CD14-positive monocyte (primary cell): ENCODE measurements at regions not wholly inside any gene's neighbourhood (a gene's known extent, or its start where the extent isn't known, plus 50 kb on each side); places are given as distances from the start of the nearest gene placed in this dataset.

ENCODE experiments used
- DNase-seq, 3 donors: peaks; one replicate each; pipeline ENCODE4 v3.0.0-alpha.2; 2011 to 2022
- H2AFZ ChIP-seq: 2 replicates; pipeline ENCODE4 v1.6.0; 2012; ENCODE audit warnings: mild to moderate bottlenecking, low read depth, low read length, inconsistent platforms; ENCODE audit not compliant: insufficient read depth, poor library complexity, severe bottlenecking
- H3K27ac ChIP-seq, 2 donors: 1 replicate in 1 of 2; 2 replicates in 1 of 2; pipeline ENCODE4 v1.5.1; 2012 to 2013; ENCODE audit warnings: low read length in 2 of 2, control low read depth in 1 of 2, inconsistent platforms in 1 of 2, low read depth in 1 of 2, mild to moderate bottlenecking in 1 of 2
- H3K27me3 ChIP-seq, 2 donors: one replicate each; pipeline versions ENCODE4 v1.6.0 to v1.6.1; 2011 to 2013; ENCODE audit warnings: low read length in 2 of 2; ENCODE audit not compliant: control insufficient read depth in 2 of 2, insufficient read depth in 2 of 2
- H3K36me3 ChIP-seq, 2 donors: replicated peaks in 1 of 2; 1 replicate in 1 of 2; 2 replicates in 1 of 2; pipeline versions ENCODE4 v1.5.1 to v1.6.1; 2012 to 2013; ENCODE audit warnings: low read length in 2 of 2, control low read depth in 1 of 2, inconsistent platforms in 1 of 2, mild to moderate bottlenecking in 1 of 2; ENCODE audit not compliant: insufficient read depth in 2 of 2, control insufficient read depth in 1 of 2
- H3K4me1 ChIP-seq, 2 donors: 1 replicate in 1 of 2; 2 replicates in 1 of 2; pipeline versions ENCODE4 v1.5.1 to v1.6.1; 2012 to 2013; ENCODE audit warnings: low read length in 2 of 2, control low read depth in 1 of 2, inconsistent platforms in 1 of 2, mild to moderate bottlenecking in 1 of 2, moderate library complexity in 1 of 2; ENCODE audit not compliant: insufficient read depth in 2 of 2, control insufficient read depth in 1 of 2
- H3K4me2 ChIP-seq: replicated peaks from 2 replicates; pipeline ENCODE3; 2012; ENCODE audit warnings: low read length, moderate library complexity, mild to moderate bottlenecking; ENCODE audit not compliant: poor library complexity, severe bottlenecking; ENCODE audit errors: extremely low read depth
- H3K4me3 ChIP-seq, 3 experiments: fragments of 200-600 bp in 1 of 3; sonication (generic) in 1 of 3; replicated peaks in 1 of 3; 1 replicate in 2 of 3; 2 replicates in 1 of 3; pipeline ENCODE4 v1.5.1; 2011 to 2013; ENCODE audit warnings: low read length in 3 of 3, mild to moderate bottlenecking in 3 of 3, control low read depth in 2 of 3, low read depth in 2 of 3, inconsistent platforms in 1 of 3, moderate library complexity in 1 of 3
- H3K79me2 ChIP-seq: 2 replicates; pipeline ENCODE4 v1.6.0; 2012; ENCODE audit warnings: mild to moderate bottlenecking, control low read depth, inconsistent platforms, low read length, moderate library complexity; ENCODE audit not compliant: insufficient read depth
- H3K9ac ChIP-seq: 2 replicates; pipeline ENCODE4 v1.6.0; 2017; ENCODE audit warnings: low read length, mild to moderate bottlenecking; ENCODE audit not compliant: insufficient read depth, poor library complexity, severe bottlenecking
- H3K9me3 ChIP-seq, 2 donors: replicated peaks in 1 of 2; 1 replicate in 1 of 2; 2 replicates in 1 of 2; pipeline versions ENCODE4 v1.5.1 to v1.6.1; 2012 to 2013; ENCODE audit warnings: low read length in 2 of 2, control low read depth in 1 of 2; ENCODE audit not compliant: control insufficient read depth in 1 of 2, insufficient read depth in 1 of 2
- H4K20me1 ChIP-seq: 2 replicates; pipeline ENCODE4 v1.6.0; 2012; ENCODE audit warnings: mild to moderate bottlenecking, low read length, control low read depth, moderate library complexity; ENCODE audit not compliant: insufficient read depth
- H3K27ac Mint-ChIP-seq, 7 donors: one replicate each; pipeline ENCODE4 v1.8.0; 2020; ENCODE audit warnings: mild to moderate bottlenecking in 7 of 7, mixed read lengths in 7 of 7, moderate library complexity in 6 of 7, inconsistent platforms in 2 of 7
- H3K27me3 Mint-ChIP-seq, 3 donors: one replicate each; pipeline ENCODE4 v1.8.0; 2021 to 2022; ENCODE audit warnings: low read depth in 3 of 3, mild to moderate bottlenecking in 3 of 3, mixed read lengths in 3 of 3, moderate library complexity in 3 of 3, inconsistent platforms in 1 of 3
- H3K36me3 Mint-ChIP-seq, 2 donors: one replicate each; pipeline ENCODE4 v1.8.0; 2020; ENCODE audit warnings: mixed read lengths in 2 of 2, inconsistent platforms in 1 of 2, mild to moderate bottlenecking in 1 of 2
- H3K4me1 Mint-ChIP-seq: one replicate; pipeline ENCODE4 v1.8.0; 2020; ENCODE audit warnings: mild to moderate bottlenecking, mixed read lengths
- H3K4me3 Mint-ChIP-seq, 2 donors: one replicate each; pipeline ENCODE4 v1.8.0; 2020; ENCODE audit warnings: mild to moderate bottlenecking in 2 of 2, mixed read lengths in 2 of 2, moderate library complexity in 1 of 2
- H3K9me3 Mint-ChIP-seq, 7 donors: one replicate each; pipeline ENCODE4 v1.8.0; 2020 to 2022; ENCODE audit warnings: mixed read lengths in 7 of 7, mild to moderate bottlenecking in 6 of 7, moderate library complexity in 6 of 7, inconsistent platforms in 2 of 7
- CTCF ChIP-seq: fragments of 200-600 bp; IDR thresholded peaks from one replicate; pipeline ENCODE4 v1.8.0; 2022; ENCODE audit warnings: antibody characterized with exemption, mild to moderate bottlenecking
- WGBS: methylation state at CpG from one replicate; pipeline ENCODE4 v1.1.5; 2013; ENCODE audit warnings: missing lambda C conversion rate; ENCODE audit not compliant: insufficient coverage; 5-methylcytosine and 5-hydroxymethylcytosine counted together
- intact Hi-C, 2 donors: fragments of 100-400 bp; cut with micrococcal nuclease; formaldehyde crosslinking; loops; one replicate each; pipeline versions ENCODE4 v1.15.0 to v1.15.1; 2023

GRCh38 chr11:26027887-26028286 is 304.0 kb upstream of the ANO3 start:
- Histone ChIP-seq H3K27ac (no peak overlapping the region), H3K79me2 (no peaks in the 10 kb centered on the region), H3K36me3 (no peaks in the 10 kb centered on the region), H3K9ac (no peak overlapping the region), H3K27me3 (no peaks in the 10 kb centered on the region), H2AFZ (no peak overlapping the region), H3K4me3 (no peak overlapping the region), H3K9me3 (no peaks in the 10 kb centered on the region), H3K4me2 (no peak overlapping the region), H3K4me1 (no peaks in the 10 kb centered on the region), H4K20me1 (no peaks in the 10 kb centered on the region)
- H3K4me3 Mint-ChIP-seq = no peak overlapping the region
- peaks cover 0 to 3% (median 2%) of the 10 kb centered on the region in 3 donors for H3K27me3 Mint-ChIP-seq
- H3K27ac Mint-ChIP-seq = no peak overlapping the region
- DNase-seq = no peak
- intact Hi-C loops = no loop called here
- no peaks in the 10 kb centered on the region for H3K36me3 Mint-ChIP-seq
- no peak for TF ChIP-seq CTCF
- peaks cover 0 to 4% (median 0%) of the 10 kb centered on the region in 7 donors for H3K9me3 Mint-ChIP-seq
- H3K4me1 Mint-ChIP-seq = no peaks in the 10 kb centered on the region

- Histone ChIP-seq H3K36me3 (no peaks in the 10 kb centered on the region), H3K4me1 (no peaks in the 10 kb centered on the region), H3K27me3 (no peaks in the 10 kb centered on the region), H3K4me2 (no peak overlapping the region), H3K27ac (no peak overlapping the region), H2AFZ (no peak overlapping the region), H4K20me1 (no peaks in the 10 kb centered on the region), H3K9ac (no peak overlapping the region), H3K4me3 (no peak overlapping the region), H3K79me2 (no peaks in the 10 kb centered on the region), H3K9me3 (no peaks in the 10 kb centered on the region)
- WGBS = 50% methylated on average over 1 of the region's 2 CpGs
- Mint-ChIP-seq H3K4me1 (no peaks in the 10 kb centered on the region), H3K4me3 (no peak overlapping the region), H3K36me3 (no peaks in the 10 kb centered on the region), H3K9me3 (peaks cover 0 to 4% (median 0%) of the 10 kb centered on the region in 7 donors), H3K27ac (no peak overlapping the region), H3K27me3 (peaks cover 0 to 3% (median 2%) of the 10 kb centered on the region in 3 donors)
- intact Hi-C loops = no loop called here
- no peak for TF ChIP-seq CTCF
- no peak for DNase-seq
Observed at GRCh38 chr11:26028393-26028911, 303.5 kb upstream of the ANO3 start.
